Gastroesophageal sphincter (tissue), 3 donors: ENCODE measurements at regions not wholly inside any gene's neighbourhood (a gene's known extent, or its start where the extent isn't known, plus 50 kb on each side); places are given as distances from the start of the nearest gene placed in this dataset.

Experiments used
- POLR2AphosphoS5 ChIP-seq: sonication (generic); formaldehyde crosslinking; IDR thresholded peaks from one replicate; pipeline ENCODE4 v1.6.1; 2017; ENCODE audit warnings: antibody characterized with exemption
- TF ChIP-seq, protein P1 (sequence below), 4 experiments: fragments of 200-600 bp in 2 of 4; fragments of 450-650 bp in 2 of 4; sonication (generic) in 1 of 4; IDR thresholded peaks; one replicate each; pipeline ENCODE4 v1.5.1; 2017 to 2019; ENCODE audit warnings: antibody characterized with exemption in 4 of 4, mild to moderate bottlenecking in 2 of 4, moderate library complexity in 2 of 4

DNA sequence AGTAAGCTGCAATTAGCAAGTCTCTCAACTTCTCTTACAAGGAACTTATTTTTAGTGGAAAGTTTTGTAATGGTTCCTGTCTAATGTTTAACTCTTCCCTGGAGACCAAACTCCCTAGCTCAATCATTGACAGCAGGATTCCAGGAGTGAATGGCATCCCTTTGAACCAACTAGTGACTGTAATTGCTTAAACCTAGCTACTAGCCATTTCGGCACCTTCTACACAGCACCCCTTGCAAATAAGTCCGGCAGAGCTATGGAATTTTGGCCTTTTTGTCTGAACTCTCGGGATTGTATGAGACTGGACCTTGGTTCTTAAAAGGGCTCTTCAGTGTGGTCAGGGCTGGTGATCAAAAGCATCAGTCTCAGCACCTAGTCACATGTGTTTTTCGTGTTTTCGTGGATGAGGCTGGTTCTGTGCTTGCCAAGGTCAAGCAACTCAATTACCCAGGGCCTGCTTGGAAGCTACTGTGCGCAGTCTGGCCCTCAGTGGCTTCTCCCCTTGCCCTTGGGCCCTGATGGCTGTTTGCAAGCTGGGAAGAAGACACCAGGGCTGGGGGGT, 135.3 kb upstream of the NEDD9 start:
- TF ChIP-seq, protein P1, sequence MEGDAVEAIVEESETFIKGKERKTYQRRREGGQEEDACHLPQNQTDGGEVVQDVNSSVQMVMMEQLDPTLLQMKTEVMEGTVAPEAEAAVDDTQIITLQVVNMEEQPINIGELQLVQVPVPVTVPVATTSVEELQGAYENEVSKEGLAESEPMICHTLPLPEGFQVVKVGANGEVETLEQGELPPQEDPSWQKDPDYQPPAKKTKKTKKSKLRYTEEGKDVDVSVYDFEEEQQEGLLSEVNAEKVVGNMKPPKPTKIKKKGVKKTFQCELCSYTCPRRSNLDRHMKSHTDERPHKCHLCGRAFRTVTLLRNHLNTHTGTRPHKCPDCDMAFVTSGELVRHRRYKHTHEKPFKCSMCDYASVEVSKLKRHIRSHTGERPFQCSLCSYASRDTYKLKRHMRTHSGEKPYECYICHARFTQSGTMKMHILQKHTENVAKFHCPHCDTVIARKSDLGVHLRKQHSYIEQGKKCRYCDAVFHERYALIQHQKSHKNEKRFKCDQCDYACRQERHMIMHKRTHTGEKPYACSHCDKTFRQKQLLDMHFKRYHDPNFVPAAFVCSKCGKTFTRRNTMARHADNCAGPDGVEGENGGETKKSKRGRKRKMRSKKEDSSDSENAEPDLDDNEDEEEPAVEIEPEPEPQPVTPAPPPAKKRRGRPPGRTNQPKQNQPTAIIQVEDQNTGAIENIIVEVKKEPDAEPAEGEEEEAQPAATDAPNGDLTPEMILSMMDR (IDR thresholded peaks at IDR 0.05), result no peak
- TF ChIP-seq POLR2AphosphoS5, result no peak
